ENCODE measurements at regions not wholly inside any gene's neighbourhood (a gene's known extent, or its start where the extent isn't known, plus 50 kb on each side); places are given as distances from the start of the nearest gene placed in this dataset.

GRCh38 chr9:120212853-120213200 is 367.1 kb downstream of the CDK5RAP2 start:
- ChIA-PET CTCF (no interaction called here), POLR2A (no interaction called here)
- no peak overlapping the region for H3K27ac ChIP-seq (ENCODE audit: low read depth, low read length)
- no peak for DNase-seq (ENCODE audit: low read depth, low spot score)
- H3K4me3 ChIP-seq (ENCODE audit: low read depth, low read length) = no peak overlapping the region
- no peak for TF ChIP-seq CTCF (IDR thresholded peaks at IDR 0.05; ENCODE audit: low read depth, low read length)
- H3K9me3 ChIP-seq (ENCODE audit: control insufficient read depth, insufficient read depth, low read length) = no peaks in the 10 kb centered on the region
- H3K27me3 ChIP-seq (ENCODE audit: control insufficient read depth, insufficient read depth, low read length) = no peaks in the 10 kb centered on the region

GRCh38 chr9:120212153-120212852 is 367.7 kb downstream of the CDK5RAP2 start:
- no peaks in the 10 kb centered on the region for H3K9me3 ChIP-seq (ENCODE audit: control insufficient read depth, insufficient read depth, low read length)
- ChIA-PET POLR2A (no interaction called here), CTCF (no interaction called here)
- DNase-seq (ENCODE audit: low read depth, low spot score) = no peak
- H3K4me3 ChIP-seq (ENCODE audit: low read depth, low read length) = no peak overlapping the region
- no peak for TF ChIP-seq CTCF (IDR thresholded peaks at IDR 0.05; ENCODE audit: low read depth, low read length)
- H3K27ac ChIP-seq (ENCODE audit: low read depth, low read length) = no peak overlapping the region
- no peaks in the 10 kb centered on the region for H3K27me3 ChIP-seq (ENCODE audit: control insufficient read depth, insufficient read depth, low read length)

DNA sequence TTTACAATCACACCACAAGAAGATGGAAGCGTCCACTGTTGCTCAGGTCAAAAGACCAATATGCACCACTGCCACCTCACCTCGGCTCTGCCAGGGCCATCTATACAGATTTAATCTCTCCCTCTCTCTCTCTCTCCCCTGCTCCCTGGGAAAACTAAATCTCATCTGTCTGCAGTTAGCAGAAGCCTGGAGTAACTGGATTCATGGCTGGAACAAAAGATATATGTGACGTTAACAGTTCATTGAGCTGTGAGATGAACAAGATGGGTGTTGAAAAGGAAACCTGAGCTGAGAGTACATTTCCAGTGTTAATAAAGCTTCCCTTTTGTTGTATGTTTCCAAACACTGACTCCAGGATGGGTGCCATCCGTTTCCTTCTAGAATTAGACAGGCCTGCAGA is 369.7 kb downstream of the CDK5RAP2 start:
- CTCF ChIA-PET = no interaction called here
- no peak overlapping the region for H3K27ac ChIP-seq (ENCODE audit: low read depth, low read length)
- TF ChIP-seq CTCF (IDR thresholded peaks at IDR 0.05; ENCODE audit: low read depth, low read length) = no peak
- no peaks in the 10 kb centered on the region for H3K27me3 ChIP-seq (ENCODE audit: control insufficient read depth, insufficient read depth, low read length)
- POLR2A ChIA-PET = no interaction called here
- DNase-seq (ENCODE audit: low read depth, low spot score) = no peak
- no peak overlapping the region for H3K4me3 ChIP-seq (ENCODE audit: low read depth, low read length)
- no peaks in the 10 kb centered on the region for H3K9me3 ChIP-seq (ENCODE audit: control insufficient read depth, insufficient read depth, low read length)

GRCh38 chr9:120202856-120203654 is 376.9 kb downstream of the CDK5RAP2 start:
- no peak for TF ChIP-seq CTCF (IDR thresholded peaks at IDR 0.05; ENCODE audit: low read depth, low read length)
- no peak overlapping the region for H3K27ac ChIP-seq (ENCODE audit: low read depth, low read length)
- H3K4me3 ChIP-seq (ENCODE audit: low read depth, low read length) = no peak overlapping the region
- DNase-seq (ENCODE audit: low read depth, low spot score) = no peak
- POLR2A ChIA-PET = no interaction called here
- no peaks in the 10 kb centered on the region for H3K9me3 ChIP-seq (ENCODE audit: control insufficient read depth, insufficient read depth, low read length)
- CTCF ChIA-PET = no interaction called here
- no peaks in the 10 kb centered on the region for H3K27me3 ChIP-seq (ENCODE audit: control insufficient read depth, insufficient read depth, low read length)

GRCh38 chr9:120198027-120198426 is 381.9 kb downstream of the CDK5RAP2 start:
- no peaks in the 10 kb centered on the region for H3K9me3 ChIP-seq (ENCODE audit: control insufficient read depth, insufficient read depth, low read length)

More at GRCh38 chr9:120198027-120198426, 381.9 kb downstream of the CDK5RAP2 start:
- Histone ChIP-seq H3K4me3 (ENCODE audit: low read depth, low read length) (no peak overlapping the region), H3K27me3 (ENCODE audit: control insufficient read depth, insufficient read depth, low read length) (no peaks in the 10 kb centered on the region), H3K27ac (ENCODE audit: low read depth, low read length) (no peak overlapping the region)
- no peak for TF ChIP-seq CTCF (IDR thresholded peaks at IDR 0.05; ENCODE audit: low read depth, low read length)
- ChIA-PET CTCF (interaction anchor here (1.4 kb wide), 1 partner anchor 279 kb away, joined by 6 read pairs; no protein-coding TSS in a partner anchor), POLR2A (no interaction called here)
- DNase-seq (ENCODE audit: low read depth, low spot score) = no peak

Measured in AG04450 (cell line).